ENCODE measurements at regions not wholly inside any gene's neighbourhood (a gene's known extent, or its start where the extent isn't known, plus 50 kb on each side); places are given as distances from the start of the nearest gene placed in this dataset.
"Not testable (repeated sequence)": the region's sequence is repeated elsewhere in the genome, so short reads cannot be mapped to it uniquely, and the experiment has no call there.

DNA sequence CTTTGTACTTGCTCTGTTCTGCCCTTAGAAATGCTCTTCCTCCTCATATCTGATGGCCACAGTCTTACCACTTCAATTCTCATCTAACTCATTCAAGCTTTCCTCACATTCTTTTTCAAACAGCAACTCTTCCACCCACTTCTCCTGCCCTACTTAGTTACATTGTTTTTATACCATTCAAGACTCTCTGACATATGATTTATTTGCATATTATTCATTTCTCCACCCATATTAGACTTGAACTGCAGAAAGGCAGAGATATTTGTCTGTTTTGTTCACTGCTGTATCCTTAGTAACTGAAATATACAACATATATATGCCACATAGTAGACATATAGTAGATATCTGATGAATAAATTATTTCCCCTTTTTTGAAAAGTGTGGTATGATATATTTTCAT, 95.5 kb upstream of the DCN start:
- DNase-seq: no peak

- peak; percentile 60 for DNase-seq
Measured at GRCh38 chr12:91276509-91276908, 93.9 kb upstream of the DCN start.

- no peak for DNase-seq
Measured at GRCh38 chr12:91275321-91275720, 92.7 kb upstream of the DCN start.

GRCh38 chr12:91274916-91275315, 92.3 kb upstream of the DCN start:
- peak; percentile 55 for DNase-seq

DNA sequence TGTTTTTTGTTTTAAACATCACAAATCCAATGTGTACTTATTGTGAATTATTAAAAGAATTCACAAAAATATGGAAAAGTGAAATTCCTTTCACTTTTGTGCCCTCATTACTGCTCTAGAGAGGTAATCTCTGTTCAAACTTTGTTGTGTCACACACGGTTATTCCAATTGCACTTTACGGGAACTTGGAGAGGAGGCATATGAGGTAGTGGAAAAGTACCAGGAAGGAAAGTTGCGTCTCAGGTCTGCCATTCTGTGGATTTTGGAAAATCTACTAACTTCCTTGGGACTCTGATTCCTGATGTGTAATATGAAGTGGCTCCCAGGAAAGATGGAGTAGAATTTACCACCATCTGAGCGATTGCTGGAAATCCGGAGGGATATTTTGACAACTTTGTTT, 90.9 kb upstream of the DCN start:
- no peak for DNase-seq

DNA sequence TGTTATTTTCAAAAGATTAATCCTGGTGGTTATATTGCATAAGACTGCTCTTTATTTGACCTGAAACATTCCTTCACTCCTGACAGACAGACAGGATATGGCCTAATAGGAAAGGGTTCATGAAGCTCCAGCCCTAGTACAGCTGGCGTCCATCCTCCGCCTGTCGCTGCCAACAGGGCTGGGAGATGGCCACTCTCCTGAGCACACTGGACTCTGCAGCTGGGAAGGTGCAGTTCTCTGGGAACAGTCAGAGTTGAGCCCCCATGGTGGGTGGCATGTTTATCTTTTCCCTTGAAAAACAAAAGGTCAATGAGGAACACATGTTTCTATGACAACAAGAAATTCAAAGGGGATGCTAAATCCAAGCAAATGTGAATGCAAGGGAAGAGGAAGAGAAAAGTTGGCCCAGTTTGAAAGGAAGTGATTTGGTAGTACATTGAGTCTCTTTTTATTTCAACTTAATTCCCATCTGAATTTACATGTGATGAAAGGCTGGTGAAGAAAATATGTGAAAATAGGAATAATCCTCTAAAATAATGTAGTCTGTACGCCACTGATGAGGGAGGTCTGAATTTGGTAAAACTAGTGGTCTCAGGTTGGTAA, 89.9 kb upstream of the DCN start:
- DNase-seq: no peak

- no peak for DNase-seq
Measured at GRCh38 chr12:91271185-91271584, 88.6 kb upstream of the DCN start.

DNA sequence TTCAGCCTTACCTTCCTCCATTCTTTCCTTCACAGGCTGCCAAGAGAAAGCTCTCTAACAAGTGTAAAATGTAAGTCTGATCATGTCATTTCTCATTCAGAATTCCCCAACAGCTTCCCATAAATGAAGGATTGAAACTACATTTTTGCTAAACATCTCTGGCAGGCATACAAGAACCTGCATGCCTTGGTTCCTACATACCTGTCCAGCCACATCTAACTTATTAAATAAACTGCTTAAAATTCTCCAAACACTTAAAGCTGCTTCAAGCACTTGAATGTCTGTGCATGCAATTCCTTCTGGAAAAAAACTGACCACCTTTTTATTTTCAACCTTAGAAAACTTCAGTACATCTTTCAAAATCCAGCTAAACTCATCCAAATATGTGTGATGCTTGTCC, 84.4 kb upstream of the DCN start:
- DNase-seq: no peak

- no peak for DNase-seq
Measured at GRCh38 chr12:91264178-91264577, 81.6 kb upstream of the DCN start.

DNA sequence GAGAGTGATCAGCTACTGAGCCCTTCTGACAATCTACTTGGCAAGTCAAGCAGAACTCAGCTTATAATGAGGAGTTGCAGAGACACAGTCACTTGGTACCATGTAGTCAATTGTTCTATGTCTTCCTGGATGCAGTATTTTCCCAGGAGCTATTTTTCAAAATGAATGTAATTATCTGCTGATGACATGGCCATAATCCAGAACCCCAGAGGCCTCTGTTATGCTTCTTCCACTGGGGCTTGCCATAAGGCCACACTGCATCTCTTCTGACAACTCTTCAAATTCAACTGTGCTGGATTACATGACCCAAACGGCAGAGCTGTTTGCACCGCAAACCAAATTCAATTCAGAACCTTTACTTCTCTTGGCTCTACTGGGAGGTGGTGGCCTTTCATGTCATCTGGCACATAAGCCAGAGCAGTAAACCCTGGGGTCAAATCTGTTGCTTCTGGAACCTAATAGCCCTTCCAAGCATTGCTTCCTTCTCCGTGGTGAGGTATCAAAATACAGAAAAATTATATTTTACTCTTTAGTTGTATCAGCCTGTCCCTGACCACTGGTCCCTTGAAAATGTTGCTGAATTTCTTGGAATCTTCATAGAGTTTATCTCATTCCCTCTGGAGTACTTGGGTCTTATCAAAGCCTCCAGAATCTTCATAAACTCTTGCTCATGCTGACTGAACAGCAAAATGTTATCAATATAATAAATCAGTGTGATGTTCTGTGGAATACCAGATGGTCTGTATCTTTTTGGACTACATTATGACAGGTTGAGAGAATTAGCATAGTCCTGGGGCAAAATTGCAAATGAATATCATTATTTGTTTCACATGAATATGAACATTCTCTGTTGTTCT, 79.4 kb upstream of the DCN start:
- no peak for DNase-seq

- peak; percentile 48 for DNase-seq
Measured at GRCh38 chr12:91256411-91256810, 73.8 kb upstream of the DCN start.

DNA sequence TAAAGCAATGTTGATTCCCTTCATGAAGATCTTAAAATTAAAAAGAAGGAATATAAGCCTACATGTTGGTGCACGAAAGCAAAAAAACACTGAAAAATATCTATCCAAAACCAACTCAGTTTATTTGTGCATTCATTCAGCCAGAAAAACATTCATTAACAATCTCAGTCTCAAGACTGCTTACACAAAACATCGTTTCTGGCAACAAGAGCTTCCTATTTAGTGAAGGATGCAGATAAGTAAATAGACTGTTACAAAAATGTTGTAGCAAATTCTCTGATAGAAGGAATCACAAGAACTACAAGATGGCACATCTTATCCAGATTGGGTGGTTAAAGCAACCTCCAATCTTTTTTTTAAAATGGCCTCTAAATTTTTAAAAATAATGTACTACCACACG, 69.7 kb upstream of the DCN start:
- DNase-seq: no peak

GRCh38 chr12:91250273-91250665, 67.7 kb upstream of the DCN start:
- peak; percentile 59 for DNase-seq

- peak; percentile 80 for DNase-seq
Measured at GRCh38 chr12:91249518-91250272, 67.1 kb upstream of the DCN start.

DNA sequence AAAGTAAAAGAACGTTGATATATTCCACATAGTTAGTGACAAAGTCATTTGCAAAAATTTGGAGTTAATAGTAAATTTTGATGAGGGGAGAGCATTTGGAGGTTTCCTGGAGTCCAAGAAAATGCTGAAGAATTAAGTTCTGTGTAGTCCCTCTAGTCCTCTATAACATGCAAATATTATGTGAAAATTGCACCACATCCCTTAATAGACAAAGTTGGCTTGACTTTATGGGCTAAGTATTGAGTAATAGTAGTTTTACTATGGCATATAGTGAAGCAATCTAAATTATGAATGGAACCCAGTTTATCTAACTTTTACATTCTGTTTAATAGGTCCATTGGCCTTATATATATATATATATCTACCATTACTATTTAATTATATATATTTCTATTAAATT, 66.4 kb upstream of the DCN start:
- peak; percentile 60 for DNase-seq

GRCh38 chr12:91243177-91243576, 60.6 kb upstream of the DCN start:
- not testable (repeated sequence) for DNase-seq

- DNase-seq: no peak
Measured at GRCh38 chr12:91241756-91242155, 59.1 kb upstream of the DCN start.

DNA sequence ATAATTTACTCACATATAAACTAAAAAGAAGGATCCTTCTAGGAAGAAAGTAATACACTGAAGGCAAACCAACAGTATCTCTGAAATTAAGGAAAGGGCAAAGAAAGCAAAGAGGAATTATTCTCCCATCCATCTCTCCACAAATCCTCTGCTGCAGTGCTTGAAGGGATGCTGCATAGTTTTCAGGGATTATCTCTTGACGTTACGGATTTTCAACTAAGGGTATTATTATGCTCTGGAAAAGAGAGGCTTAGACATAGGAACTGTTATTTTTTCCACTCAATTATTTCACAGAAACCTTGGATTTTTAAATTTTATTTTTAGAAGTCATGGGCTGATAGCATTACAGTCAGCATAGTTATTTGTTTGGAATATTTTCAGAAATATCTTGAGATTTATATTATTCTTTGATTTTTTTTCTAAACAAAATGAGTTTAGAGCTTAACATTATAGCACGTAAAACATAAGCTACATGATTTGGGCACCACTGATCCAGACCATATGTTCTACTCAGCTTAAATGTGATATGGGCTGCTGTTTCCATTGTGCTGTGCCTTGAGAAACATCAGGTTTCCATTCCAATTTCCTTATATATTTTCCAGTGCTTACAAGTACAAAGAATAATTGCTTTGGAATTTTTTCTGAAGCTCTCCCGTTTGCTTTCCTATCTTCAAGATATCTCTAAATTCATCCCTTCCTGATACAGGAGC, 57.9 kb upstream of the DCN start:
- DNase-seq: no peak

DNA sequence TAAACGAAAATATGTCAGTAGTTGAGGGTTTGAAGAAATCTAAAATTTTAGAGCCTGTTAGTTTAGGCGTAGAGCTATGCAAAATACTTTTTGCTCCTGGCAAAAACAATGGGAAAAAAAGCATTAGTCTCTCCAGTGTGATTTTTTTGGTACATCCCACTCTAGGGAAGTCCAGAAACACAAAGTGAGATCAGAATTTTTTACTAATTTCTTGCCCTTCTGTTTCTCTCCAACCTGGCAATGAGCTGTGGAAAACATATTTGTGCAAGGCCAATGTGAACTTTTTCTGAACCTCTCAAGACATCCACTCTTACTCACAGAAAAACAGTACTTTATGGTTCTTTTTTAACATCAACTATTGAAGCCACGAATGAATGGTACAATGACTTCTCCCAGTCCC, 56.9 kb upstream of the DCN start:
- no peak for DNase-seq

All from fibroblast of skin of abdomen (primary cell).